GM12891 (cell line): ENCODE measurements at regions not wholly inside any gene's neighbourhood (a gene's known extent, or its start where the extent isn't known, plus 50 kb on each side); places are given as distances from the start of the nearest gene placed in this dataset.

ENCODE experiments used
- DNase-seq: peaks from one replicate; pipeline ENCODE4 v3.0.0; 2011; ENCODE audit warnings: low spot score; ENCODE audit not compliant: insufficient read length
- FAIRE-seq: peaks from 2 replicates; lab custom pipeline; 2011; peaks lifted over from hg19 to GRCh38; lab: Jason Lieb, UNC
- PAX5 ChIP-seq: IDR thresholded peaks from 2 replicates; pipeline ENCODE4 v1.6.1; 2011; ENCODE audit warnings: low read length, moderate library complexity, mild to moderate bottlenecking; ENCODE audit not compliant: insufficient read depth, severe bottlenecking
- POLR2A ChIP-seq: IDR thresholded peaks from 2 replicates; pipeline ENCODE4 v1.6.1; 2011; ENCODE audit warnings: low read depth, low read length, control low read depth
- POLR2AphosphoS5 ChIP-seq: IDR thresholded peaks from 2 replicates; pipeline ENCODE4 v1.6.1; 2011; ENCODE audit warnings: low read depth, low read length, control low read depth
- POU2F2 ChIP-seq: IDR thresholded peaks from 2 replicates; pipeline ENCODE4 v1.6.1; 2011; ENCODE audit warnings: low read depth, mild to moderate bottlenecking, control low read depth, low read length, moderate library complexity
- SPI1 ChIP-seq: IDR thresholded peaks from 2 replicates; pipeline ENCODE4 v1.6.1; 2011; ENCODE audit warnings: low read depth, low read length, control low read depth
- TAF1 ChIP-seq: IDR thresholded peaks from 2 replicates; pipeline ENCODE4 v1.6.1; 2011; ENCODE audit warnings: low read depth, low read length, control low read depth

GRCh38 chr2:59693231-59693959 lies 860.1 kb downstream of the BCL11A start:
- FAIRE-seq (no peak), DNase-seq (no peak)
- TF ChIP-seq POU2F2 (no peak), TAF1 (no peak), PAX5 (no peak), SPI1 (no peak), POLR2AphosphoS5 (no peak), POLR2A (no peak)

- DNase-seq, result no peak
Observed at GRCh38 chr2:59691518-59692190, 861.8 kb downstream of the BCL11A start.

GRCh38 chr2:59690849-59691248 lies 862.6 kb downstream of the BCL11A start:
- FAIRE-seq (no peak), DNase-seq (no peak)
- no peak for TF ChIP-seq TAF1
- TF ChIP-seq POLR2AphosphoS5, result no peak
- TF ChIP-seq POLR2A, result no peak
- TF ChIP-seq SPI1, result no peak
- no peak for TF ChIP-seq PAX5
- no peak for TF ChIP-seq POU2F2

More at GRCh38 chr2:59691518-59692190, 861.8 kb downstream of the BCL11A start:
- FAIRE-seq, result no peak
- no peak for TF ChIP-seq POLR2AphosphoS5
- no peak for TF ChIP-seq PAX5
- TF ChIP-seq POU2F2, result no peak
- no peak for TF ChIP-seq POLR2A
- TF ChIP-seq SPI1, result no peak
- no peak for TF ChIP-seq TAF1

GRCh38 chr2:59684771-59685166 lies 868.7 kb downstream of the BCL11A start:
- DNase-seq (no peak), FAIRE-seq (no peak)
- no peak for TF ChIP-seq TAF1
- TF ChIP-seq POLR2AphosphoS5, result no peak
- no peak for TF ChIP-seq PAX5
- no peak for TF ChIP-seq POU2F2
- TF ChIP-seq SPI1, result no peak
- no peak for TF ChIP-seq POLR2A

GRCh38 chr2:59684116-59684770 lies 869.2 kb downstream of the BCL11A start:
- no peak for FAIRE-seq
- TF ChIP-seq POU2F2 (no peak), POLR2AphosphoS5 (no peak), POLR2A (no peak), PAX5 (no peak), TAF1 (no peak), SPI1 (no peak)
- DNase-seq, result no peak

- FAIRE-seq (no peak), DNase-seq (no peak)
- no peak for TF ChIP-seq POLR2A
- no peak for TF ChIP-seq POU2F2
Observed at GRCh38 chr2:59680863-59681262, 872.6 kb downstream of the BCL11A start.

- TF ChIP-seq TAF1 (no peak), POLR2A (no peak), SPI1 (0 out of 2 replicates have a peak, but pooled peaks have one; percentile 12), POU2F2 (no peak), PAX5 (no peak), POLR2AphosphoS5 (no peak)
- no peak for DNase-seq
- FAIRE-seq, result no peak
Observed at GRCh38 chr2:59677158-59677557, 876.3 kb downstream of the BCL11A start.

GRCh38 chr2:59674100-59674499 lies 879.4 kb downstream of the BCL11A start:
- TF ChIP-seq TAF1, result no peak
- TF ChIP-seq SPI1, result no peak
- no peak for TF ChIP-seq POLR2AphosphoS5
- no peak for TF ChIP-seq POU2F2
- no peak for TF ChIP-seq POLR2A
- TF ChIP-seq PAX5, result no peak
- FAIRE-seq, result no peak
- no peak for DNase-seq

- no peak for TF ChIP-seq POLR2AphosphoS5
- no peak for TF ChIP-seq SPI1
- no peak for TF ChIP-seq TAF1
- TF ChIP-seq POU2F2, result no peak
- no peak for TF ChIP-seq PAX5
- no peak for TF ChIP-seq POLR2A
- DNase-seq (no peak), FAIRE-seq (no peak)
Observed at GRCh38 chr2:59665021-59665420, 888.4 kb downstream of the BCL11A start.
